ENCODE measurements at regions not wholly inside any gene's neighbourhood (a gene's known extent, or its start where the extent isn't known, plus 50 kb on each side); places are given as distances from the start of the nearest gene placed in this dataset.

DNA sequence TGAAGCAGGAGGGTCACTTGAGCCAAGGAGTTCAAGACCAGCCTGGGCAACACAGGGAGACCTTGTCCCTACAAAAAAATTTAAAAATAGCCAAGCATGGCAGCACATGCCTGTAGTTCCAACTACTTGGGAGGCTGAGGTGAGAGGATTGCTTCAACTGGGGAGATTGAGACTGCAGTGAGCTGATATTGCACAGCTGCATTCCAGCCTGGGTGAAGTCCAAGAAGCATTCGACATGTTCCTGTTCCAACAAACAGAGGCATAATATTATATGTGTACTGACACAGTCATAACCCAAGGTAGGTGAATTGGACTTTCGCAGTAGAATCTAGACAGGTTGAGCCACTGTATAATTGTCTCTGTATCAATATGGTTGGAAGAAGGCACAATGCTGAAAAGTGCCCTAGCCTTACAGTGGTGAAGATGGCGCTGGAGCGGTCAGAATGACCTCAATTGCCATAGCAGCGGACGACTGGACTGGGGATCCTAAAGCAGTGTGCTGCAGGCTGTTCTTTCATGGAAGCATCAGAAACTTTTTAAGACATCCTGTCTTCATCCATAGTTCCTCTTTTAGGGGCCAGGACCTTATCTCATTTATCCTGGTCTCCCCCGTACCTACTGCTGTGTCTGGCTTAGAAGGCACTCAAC, 112.0 kb upstream of the CLDN10 start:
- Histone ChIP-seq H3K4me3 (ENCODE audit: control insufficient read depth in 1 of 7, extremely low read depth in 1 of 7, insufficient read depth in 4 of 7, low read depth in 2 of 7, low read length in 6 of 7) (no peak overlapping the region), H3K27me3 (replicated peaks in 2 of 5; ENCODE audit: control insufficient read depth in 4 of 5, insufficient read depth in 5 of 5, low read length in 4 of 5) (no peaks in the 10 kb centered on the region), H3K4me1 (ENCODE audit: control extremely low read depth in 1 of 4, control insufficient read depth in 4 of 4, insufficient read depth in 4 of 4, low read length in 3 of 4) (peaks cover 0 to 4% (median 1%) of the 10 kb centered on the region in 4 experiments), H3K9me3 (ENCODE audit: control extremely low read depth in 1 of 5, control insufficient read depth in 4 of 5, insufficient read depth in 2 of 5, low read depth in 1 of 5, low read length in 4 of 5) (no peaks in the 10 kb centered on the region), H3K36me3 (ENCODE audit: control insufficient read depth in 4 of 4, insufficient read depth in 4 of 4, low read length in 3 of 4) (no peaks in the 10 kb centered on the region), H3K27ac (ENCODE audit: insufficient read depth in 1 of 2, low read depth in 1 of 2, low read length in 2 of 2, poor library complexity in 1 of 2, severe bottlenecking in 2 of 2) (no peak overlapping the region)
- ChIA-PET POLR2A (no interaction called here), CTCF (no interaction called here)
- WGBS (ENCODE audit: insufficient coverage) = 97% methylated on average over 5 of the region's 7 CpGs
- DNase-seq = no peak

DNA sequence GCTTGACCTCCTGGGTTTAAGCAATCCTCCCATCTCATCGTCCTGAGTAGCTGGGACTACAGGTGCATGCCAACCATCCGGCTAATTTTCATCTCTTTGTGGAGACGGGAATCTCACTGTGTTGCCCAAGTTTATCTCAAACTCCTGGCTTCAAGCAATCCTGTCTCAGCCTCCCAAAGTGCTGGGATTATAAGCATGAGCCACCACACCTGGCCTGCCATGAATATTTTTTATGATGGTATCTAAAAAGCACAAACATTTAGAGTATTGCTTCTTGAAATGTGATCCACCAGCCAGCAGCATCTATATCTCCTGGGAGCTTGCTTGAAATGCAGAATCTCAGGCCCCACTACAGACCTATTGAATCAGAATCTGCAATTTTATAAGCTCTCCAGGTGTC, 111.2 kb upstream of the CLDN10 start:
- ChIA-PET CTCF (no interaction called here), POLR2A (no interaction called here)
- H3K9me3 ChIP-seq (ENCODE audit: control extremely low read depth in 1 of 5, control insufficient read depth in 4 of 5, insufficient read depth in 2 of 5, low read depth in 1 of 5, low read length in 4 of 5) = no peaks in the 10 kb centered on the region
- no peaks in the 10 kb centered on the region for H3K36me3 ChIP-seq (ENCODE audit: control insufficient read depth in 4 of 4, insufficient read depth in 4 of 4, low read length in 3 of 4)
- 100% methylated on average over 3 of the region's 3 CpGs for WGBS (ENCODE audit: insufficient coverage)
- DNase-seq = no peak
- no peak overlapping the region for H3K27ac ChIP-seq (ENCODE audit: insufficient read depth in 1 of 2, low read depth in 1 of 2, low read length in 2 of 2, poor library complexity in 1 of 2, severe bottlenecking in 2 of 2)
- peaks cover 0 to 4% (median 1%) of the 10 kb centered on the region in 4 experiments for H3K4me1 ChIP-seq (ENCODE audit: control extremely low read depth in 1 of 4, control insufficient read depth in 4 of 4, insufficient read depth in 4 of 4, low read length in 3 of 4)
- H3K4me3 ChIP-seq (ENCODE audit: control insufficient read depth in 1 of 7, extremely low read depth in 1 of 7, insufficient read depth in 4 of 7, low read depth in 2 of 7, low read length in 6 of 7) = no peak overlapping the region
- no peaks in the 10 kb centered on the region for H3K27me3 ChIP-seq (replicated peaks in 2 of 5; ENCODE audit: control insufficient read depth in 4 of 5, insufficient read depth in 5 of 5, low read length in 4 of 5)

DNA sequence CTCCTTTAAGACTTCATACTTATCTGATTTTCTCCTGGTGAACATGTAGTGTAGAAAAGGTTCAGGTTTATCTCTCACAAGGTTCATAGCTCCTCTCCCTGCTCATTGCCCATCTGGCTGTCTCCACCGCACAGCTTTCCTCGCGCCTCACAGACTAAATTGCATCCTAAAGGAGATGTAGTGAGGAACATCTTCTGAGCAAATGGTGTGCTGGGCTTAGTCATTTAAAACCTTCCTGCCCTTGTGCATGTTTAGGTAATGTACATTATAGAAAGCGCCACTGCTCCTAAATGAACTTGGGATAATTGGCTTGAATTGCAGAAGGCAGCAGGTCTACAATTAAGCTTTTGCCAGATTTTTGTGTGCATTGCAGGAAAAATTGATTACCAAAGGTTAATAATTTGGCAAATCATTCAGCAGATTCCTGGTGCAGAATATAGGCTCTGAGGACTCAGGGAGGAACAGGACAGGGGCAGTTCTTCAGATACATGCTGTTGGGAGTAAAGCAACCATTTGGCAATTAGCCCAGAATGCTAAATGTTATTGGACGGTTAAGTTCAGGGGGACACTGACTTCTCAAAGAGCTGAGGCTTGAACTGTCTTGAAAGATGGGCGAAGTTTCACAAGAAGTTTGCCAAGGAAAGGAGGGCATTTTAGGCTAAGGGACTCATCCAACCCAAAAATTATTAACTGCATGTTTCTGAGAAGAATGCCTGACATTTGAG, 108.4 kb upstream of the CLDN10 start:
- Histone ChIP-seq H3K27me3 (replicated peaks in 2 of 5; ENCODE audit: control insufficient read depth in 4 of 5, insufficient read depth in 5 of 5, low read length in 4 of 5) (no peaks in the 10 kb centered on the region), H3K36me3 (ENCODE audit: control insufficient read depth in 4 of 4, insufficient read depth in 4 of 4, low read length in 3 of 4) (no peaks in the 10 kb centered on the region), H3K4me1 (ENCODE audit: control extremely low read depth in 1 of 4, control insufficient read depth in 4 of 4, insufficient read depth in 4 of 4, low read length in 3 of 4) (peaks cover 0 to 4% (median 0%) of the 10 kb centered on the region in 4 experiments), H3K9me3 (ENCODE audit: control extremely low read depth in 1 of 5, control insufficient read depth in 4 of 5, insufficient read depth in 2 of 5, low read depth in 1 of 5, low read length in 4 of 5) (no peaks in the 10 kb centered on the region), H3K4me3 (ENCODE audit: control insufficient read depth in 1 of 7, extremely low read depth in 1 of 7, insufficient read depth in 4 of 7, low read depth in 2 of 7, low read length in 6 of 7) (no peak overlapping the region), H3K27ac (ENCODE audit: insufficient read depth in 1 of 2, low read depth in 1 of 2, low read length in 2 of 2, poor library complexity in 1 of 2, severe bottlenecking in 2 of 2) (no peak overlapping the region)
- WGBS (ENCODE audit: insufficient coverage) = 98% methylated on average over 5 of the region's 6 CpGs
- DNase-seq = no peak
- POLR2A ChIA-PET = no interaction called here
- CTCF ChIA-PET = interaction anchor here (1.3 kb wide), 1 partner anchor 11 kb away, joined by 3 read pairs; no protein-coding TSS in a partner anchor

DNA sequence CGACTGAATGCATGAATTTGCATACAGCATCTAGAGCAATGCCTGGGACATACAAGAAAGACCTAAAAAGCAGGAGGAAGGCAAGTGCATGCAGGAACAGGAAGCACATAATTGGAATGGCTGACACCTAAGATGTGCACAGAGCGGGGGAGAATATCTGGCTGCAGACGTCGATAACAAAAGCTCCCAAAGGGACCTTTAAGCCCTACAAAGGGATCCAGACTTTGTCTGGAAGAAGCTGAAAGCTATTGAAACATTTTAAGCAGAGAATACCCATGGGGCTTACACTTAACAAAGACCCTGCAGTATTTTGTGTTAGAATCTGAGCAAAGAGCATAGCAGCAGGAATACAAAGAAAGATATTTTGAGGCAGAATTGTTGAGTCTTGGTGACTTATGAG, 107.4 kb upstream of the CLDN10 start:
- Histone ChIP-seq H3K4me3 (ENCODE audit: control insufficient read depth in 1 of 7, extremely low read depth in 1 of 7, insufficient read depth in 4 of 7, low read depth in 2 of 7, low read length in 6 of 7) (no peak overlapping the region), H3K27ac (ENCODE audit: insufficient read depth in 1 of 2, low read depth in 1 of 2, low read length in 2 of 2, poor library complexity in 1 of 2, severe bottlenecking in 2 of 2) (no peak overlapping the region), H3K9me3 (ENCODE audit: control extremely low read depth in 1 of 5, control insufficient read depth in 4 of 5, insufficient read depth in 2 of 5, low read depth in 1 of 5, low read length in 4 of 5) (no peaks in the 10 kb centered on the region), H3K36me3 (ENCODE audit: control insufficient read depth in 4 of 4, insufficient read depth in 4 of 4, low read length in 3 of 4) (no peaks in the 10 kb centered on the region), H3K27me3 (replicated peaks in 2 of 5; ENCODE audit: control insufficient read depth in 4 of 5, insufficient read depth in 5 of 5, low read length in 4 of 5) (no peaks in the 10 kb centered on the region), H3K4me1 (ENCODE audit: control extremely low read depth in 1 of 4, control insufficient read depth in 4 of 4, insufficient read depth in 4 of 4, low read length in 3 of 4) (peaks cover 0 to 4% (median 0%) of the 10 kb centered on the region in 4 experiments)
- ChIA-PET CTCF (no interaction called here), POLR2A (no interaction called here)
- no peak for DNase-seq
- 93% methylated on average over 4 of the region's 4 CpGs for WGBS (ENCODE audit: insufficient coverage)

DNA sequence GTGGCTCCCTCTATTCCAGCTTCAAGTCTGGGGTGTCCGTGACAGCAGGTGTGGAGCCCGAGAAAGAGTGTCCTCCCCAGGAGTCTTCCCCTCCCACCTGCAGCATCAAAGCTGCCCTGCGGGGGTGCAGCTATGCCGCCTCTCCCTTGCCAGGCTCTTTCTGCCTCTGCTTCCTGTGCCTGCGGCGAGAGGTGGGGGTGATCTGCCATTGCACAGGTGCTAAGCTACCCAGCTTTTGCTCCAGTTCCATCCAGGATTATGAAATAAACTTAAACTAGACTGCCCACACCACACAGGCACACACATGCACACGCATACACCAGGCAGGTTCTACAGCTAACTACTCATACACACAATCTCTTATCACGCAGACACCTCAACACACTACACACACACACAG, 104.7 kb upstream of the CLDN10 start:
- WGBS (ENCODE audit: insufficient coverage) = 94% methylated on average over 5 of the region's 8 CpGs
- Histone ChIP-seq H3K27me3 (replicated peaks in 2 of 5; ENCODE audit: control insufficient read depth in 4 of 5, insufficient read depth in 5 of 5, low read length in 4 of 5) (no peaks in the 10 kb centered on the region), H3K4me1 (ENCODE audit: control extremely low read depth in 1 of 4, control insufficient read depth in 4 of 4, insufficient read depth in 4 of 4, low read length in 3 of 4) (peaks cover 0 to 12% (median 2%) of the 10 kb centered on the region in 4 experiments), H3K9me3 (ENCODE audit: control extremely low read depth in 1 of 5, control insufficient read depth in 4 of 5, insufficient read depth in 2 of 5, low read depth in 1 of 5, low read length in 4 of 5) (no peaks in the 10 kb centered on the region), H3K36me3 (ENCODE audit: control insufficient read depth in 4 of 4, insufficient read depth in 4 of 4, low read length in 3 of 4) (no peaks in the 10 kb centered on the region), H3K4me3 (ENCODE audit: control insufficient read depth in 1 of 7, extremely low read depth in 1 of 7, insufficient read depth in 4 of 7, low read depth in 2 of 7, low read length in 6 of 7) (no peak overlapping the region), H3K27ac (ENCODE audit: insufficient read depth in 1 of 2, low read depth in 1 of 2, low read length in 2 of 2, poor library complexity in 1 of 2, severe bottlenecking in 2 of 2) (no peak overlapping the region)
- ChIA-PET CTCF (interaction anchor here (1.3 to 1.5 kb wide), 2 partner anchors 44 to 75 kb away, joined by 3 to 6 read pairs; no protein-coding TSS in a partner anchor), POLR2A (no interaction called here)
- no peak for DNase-seq

DNA sequence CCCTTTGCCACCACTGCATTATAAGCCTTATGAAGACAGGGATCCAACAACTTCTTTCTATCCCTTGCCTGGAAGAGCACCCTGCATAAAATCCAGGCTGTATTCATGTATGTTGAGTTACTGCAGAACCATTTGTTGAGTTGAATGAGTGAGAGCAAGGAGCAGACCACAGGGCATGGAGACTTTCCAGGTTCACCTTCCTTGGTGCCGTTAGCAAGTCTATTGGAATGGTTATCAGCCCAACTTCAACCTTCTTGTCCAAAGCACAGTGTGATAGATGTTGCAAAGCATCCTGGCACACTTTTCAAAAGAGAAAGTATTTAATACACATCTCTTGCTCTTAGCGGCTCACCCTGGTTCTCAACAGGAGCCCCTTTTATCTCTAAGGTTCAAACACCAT, 100.9 kb upstream of the CLDN10 start:
- Histone ChIP-seq H3K36me3 (ENCODE audit: control insufficient read depth in 4 of 4, insufficient read depth in 4 of 4, low read length in 3 of 4) (no peaks in the 10 kb centered on the region), H3K4me1 (ENCODE audit: control extremely low read depth in 1 of 4, control insufficient read depth in 4 of 4, insufficient read depth in 4 of 4, low read length in 3 of 4) (peaks cover 0 to 27% (median 14%) of the 10 kb centered on the region in 4 experiments), H3K27me3 (replicated peaks in 2 of 5; ENCODE audit: control insufficient read depth in 4 of 5, insufficient read depth in 5 of 5, low read length in 4 of 5) (no peaks in the 10 kb centered on the region), H3K27ac (ENCODE audit: insufficient read depth in 1 of 2, low read depth in 1 of 2, low read length in 2 of 2, poor library complexity in 1 of 2, severe bottlenecking in 2 of 2) (no peak overlapping the region), H3K9me3 (ENCODE audit: control extremely low read depth in 1 of 5, control insufficient read depth in 4 of 5, insufficient read depth in 2 of 5, low read depth in 1 of 5, low read length in 4 of 5) (no peaks in the 10 kb centered on the region), H3K4me3 (ENCODE audit: control insufficient read depth in 1 of 7, extremely low read depth in 1 of 7, insufficient read depth in 4 of 7, low read depth in 2 of 7, low read length in 6 of 7) (no peak overlapping the region)
- WGBS (ENCODE audit: insufficient coverage) = 100% methylated on average over 1 of the region's 2 CpGs
- ChIA-PET POLR2A (no interaction called here), CTCF (no interaction called here)
- no peak for DNase-seq

DNA sequence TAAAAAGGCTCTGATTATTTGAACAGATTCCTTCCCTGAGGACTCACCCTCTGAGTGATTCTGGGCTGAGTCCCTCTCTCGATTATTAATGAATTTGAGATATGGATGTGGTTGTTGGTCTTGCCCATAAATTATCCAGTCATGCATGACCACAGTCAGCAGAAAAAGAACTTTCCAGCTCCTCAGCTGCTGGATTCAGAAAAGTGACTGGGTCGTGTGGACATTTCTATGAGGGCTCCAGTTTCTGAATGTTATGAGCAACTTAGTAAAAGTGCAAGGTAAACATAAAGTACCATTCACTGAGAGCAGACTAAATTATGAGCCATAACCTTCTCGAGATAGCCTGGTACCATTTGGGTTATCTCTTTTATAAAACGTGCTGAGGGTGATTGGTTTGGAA, 100.1 kb upstream of the CLDN10 start:
- Histone ChIP-seq H3K4me1 (ENCODE audit: control extremely low read depth in 1 of 4, control insufficient read depth in 4 of 4, insufficient read depth in 4 of 4, low read length in 3 of 4) (peaks cover 3 to 34% (median 21%) of the 10 kb centered on the region in 4 experiments), H3K4me3 (ENCODE audit: control insufficient read depth in 1 of 7, extremely low read depth in 1 of 7, insufficient read depth in 4 of 7, low read depth in 2 of 7, low read length in 6 of 7) (no peak overlapping the region), H3K27ac (ENCODE audit: insufficient read depth in 1 of 2, low read depth in 1 of 2, low read length in 2 of 2, poor library complexity in 1 of 2, severe bottlenecking in 2 of 2) (no peak overlapping the region), H3K27me3 (replicated peaks in 2 of 5; ENCODE audit: control insufficient read depth in 4 of 5, insufficient read depth in 5 of 5, low read length in 4 of 5) (no peaks in the 10 kb centered on the region), H3K9me3 (ENCODE audit: control extremely low read depth in 1 of 5, control insufficient read depth in 4 of 5, insufficient read depth in 2 of 5, low read depth in 1 of 5, low read length in 4 of 5) (no peaks in the 10 kb centered on the region), H3K36me3 (ENCODE audit: control insufficient read depth in 4 of 4, insufficient read depth in 4 of 4, low read length in 3 of 4) (no peaks in the 10 kb centered on the region)
- CTCF ChIA-PET = no interaction called here
- DNase-seq = peak in 2 of 3 donors; percentile 70 to 80
- POLR2A ChIA-PET = no interaction called here
- 6% methylated on average over 2 of the region's 4 CpGs for WGBS (ENCODE audit: insufficient coverage)

All from common myeloid progenitor, CD34-positive (primary cell).